Cardiac muscle cell (in vitro differentiated cells and primary cell): ENCODE measurements at regions not wholly inside any gene's neighbourhood (a gene's known extent, or its start where the extent isn't known, plus 50 kb on each side); places are given as distances from the start of the nearest gene placed in this dataset.

Source experiments
- DNase-seq, 2 donors: peaks; one replicate each; pipeline versions ENCODE4 v3.0.0 to v3.0.0-alpha.2; 2010 to 2017; ENCODE audit warnings: low read depth in 1 of 2, low spot score in 1 of 2
- H3K27ac ChIP-seq: fragments of 200-600 bp; sonication (generic); 2 replicates; pipeline ENCODE4 v1.5.1; 2016
- H3K27me3 ChIP-seq: fragments of 200-600 bp; sonication (generic); 2 replicates; pipeline ENCODE4 v1.6.0; 2016; ENCODE audit warnings: control low read depth
- H3K36me3 ChIP-seq: fragments of 200-600 bp; sonication (generic); 2 replicates; pipeline ENCODE4 v1.5.1; 2016; ENCODE audit warnings: control low read depth
- H3K4me1 ChIP-seq: fragments of 200-600 bp; sonication (generic); 2 replicates; pipeline ENCODE4 v1.8.1; 2017; ENCODE audit warnings: low read depth, mild to moderate bottlenecking, mixed run types
- H3K4me3 ChIP-seq: fragments of 200-600 bp; sonication (generic); 2 replicates; pipeline ENCODE4 v1.5.1; 2016; ENCODE audit warnings: mild to moderate bottlenecking
- H3K9me3 ChIP-seq: fragments of 200-600 bp; sonication (generic); 2 replicates; pipeline ENCODE4 v1.5.1; 2017; ENCODE audit warnings: low read depth, mild to moderate bottlenecking, control low read depth
- CTCF ChIP-seq: IDR thresholded peaks from 2 replicates; pipeline ENCODE4 v1.5.1; 2012; ENCODE audit warnings: low read depth, mild to moderate bottlenecking, low read length

GRCh38 chr2:41934329-41934958 lies 113.4 kb upstream of the PKDCC start:
- TF ChIP-seq CTCF, result no peak
- peak; percentile 61 to 91 for DNase-seq
- Histone ChIP-seq H3K4me3 (no peak overlapping the region), H3K27me3 (no peaks in the 10 kb centered on the region), H3K36me3 (no peaks in the 10 kb centered on the region), H3K4me1 (peaks cover 79% of the 10 kb centered on the region), H3K27ac (peak overlapping the region; percentile 67), H3K9me3 (no peaks in the 10 kb centered on the region)

- no peaks in the 10 kb centered on the region for H3K27me3 ChIP-seq
- no peak for TF ChIP-seq CTCF
- peak overlapping the region; percentile 67 for H3K27ac ChIP-seq
- no peak for DNase-seq
- peaks cover 79% of the 10 kb centered on the region for H3K4me1 ChIP-seq
- no peak overlapping the region for H3K4me3 ChIP-seq
- no peaks in the 10 kb centered on the region for H3K36me3 ChIP-seq
- H3K9me3 ChIP-seq, result no peaks in the 10 kb centered on the region
Measured at GRCh38 chr2:41935002-41935401, 112.8 kb upstream of the PKDCC start.

- peak overlapping the region; percentile 48 for H3K27ac ChIP-seq
- no peak for TF ChIP-seq CTCF
Measured at GRCh38 chr2:41935825-41936224, 112.0 kb upstream of the PKDCC start.

GRCh38 chr2:41936771-41937463 lies 110.9 kb upstream of the PKDCC start:
- TF ChIP-seq CTCF, result no peak
- no peaks in the 10 kb centered on the region for H3K9me3 ChIP-seq
- DNase-seq, result no peak
- H3K4me1 ChIP-seq, result peaks cover 72% of the 10 kb centered on the region
- H3K27ac ChIP-seq, result peak overlapping the region; percentile 87
- no peaks in the 10 kb centered on the region for H3K36me3 ChIP-seq
- no peak overlapping the region for H3K4me3 ChIP-seq
- H3K27me3 ChIP-seq, result no peaks in the 10 kb centered on the region

More at GRCh38 chr2:41935825-41936224, 112.0 kb upstream of the PKDCC start:
- Histone ChIP-seq H3K27me3 (no peaks in the 10 kb centered on the region), H3K4me3 (no peak overlapping the region), H3K36me3 (no peaks in the 10 kb centered on the region), H3K9me3 (no peaks in the 10 kb centered on the region), H3K4me1 (peaks cover 79% of the 10 kb centered on the region)
- peak in 1 of 2 donors; percentile 52 for DNase-seq

- H3K4me1 ChIP-seq, result peaks cover 72% of the 10 kb centered on the region
- no peak for TF ChIP-seq CTCF
- DNase-seq, result peak in 1 of 2 donors; percentile 65
Measured at GRCh38 chr2:41937464-41937906, 110.3 kb upstream of the PKDCC start.

More at GRCh38 chr2:41937464-41937906, 110.3 kb upstream of the PKDCC start:
- H3K27me3 ChIP-seq, result no peaks in the 10 kb centered on the region
- no peak overlapping the region for H3K4me3 ChIP-seq
- no peaks in the 10 kb centered on the region for H3K9me3 ChIP-seq
- no peaks in the 10 kb centered on the region for H3K36me3 ChIP-seq
- H3K27ac ChIP-seq, result peak overlapping the region; percentile 87
